Ishikawa (cell line): ENCODE measurements at regions not wholly inside any gene's neighbourhood (a gene's known extent, or its start where the extent isn't known, plus 50 kb on each side); places are given as distances from the start of the nearest gene placed in this dataset.

Experiments used
- CEBPB ChIP-seq: IDR thresholded peaks from 2 replicates; pipeline ENCODE4 v1.6.1; 2012
- CREB1 ChIP-seq: IDR thresholded peaks from 2 replicates; pipeline ENCODE4 v1.6.1; 2012; ENCODE audit warnings: low read depth
- EGR1 ChIP-seq: IDR thresholded peaks from 2 replicates; pipeline ENCODE4 v1.6.1; 2012
- EP300 ChIP-seq: IDR thresholded peaks from 2 replicates; pipeline ENCODE4 v1.6.1; 2012; ENCODE audit warnings: borderline replicate concordance
- FOXM1 ChIP-seq: IDR thresholded peaks from 2 replicates; pipeline ENCODE4 v1.6.1; 2012; ENCODE audit warnings: low read depth, borderline replicate concordance
- MAX ChIP-seq: IDR thresholded peaks from 2 replicates; pipeline ENCODE4 v1.6.1; 2012
- NFIC ChIP-seq: IDR thresholded peaks from 2 replicates; pipeline ENCODE4 v1.6.1; 2012
- RAD21 ChIP-seq: IDR thresholded peaks from 2 replicates; pipeline ENCODE4 v1.6.1; 2012; ENCODE audit warnings: low read depth
- REST ChIP-seq: IDR thresholded peaks from 2 replicates; pipeline ENCODE4 v1.6.1; 2012; ENCODE audit warnings: low read depth, mild to moderate bottlenecking
- TAF1 ChIP-seq: IDR thresholded peaks from 2 replicates; pipeline ENCODE4 v1.6.1; 2012; ENCODE audit warnings: low read depth, mild to moderate bottlenecking
- TCF12 ChIP-seq: IDR thresholded peaks from 2 replicates; pipeline ENCODE4 v1.6.1; 2012; ENCODE audit warnings: low read depth
- TEAD4 ChIP-seq: IDR thresholded peaks from 2 replicates; pipeline ENCODE4 v1.6.1; 2012
- USF1 ChIP-seq: IDR thresholded peaks from 2 replicates; pipeline ENCODE4 v1.6.1; 2012
- YY1 ChIP-seq: IDR thresholded peaks from 2 replicates; pipeline ENCODE4 v1.6.1; 2012; ENCODE audit warnings: low read depth
- ZBTB7A ChIP-seq: IDR thresholded peaks from 2 replicates; pipeline ENCODE4 v1.6.1; 2012; ENCODE audit warnings: low read depth

- TF ChIP-seq YY1 (no peak), REST (no peak), EGR1 (no peak), TEAD4 (no peak), RAD21 (no peak), TAF1 (no peak), TCF12 (no peak), EP300 (no peak), CREB1 (no peak), FOXM1 (no peak), NFIC (no peak), CEBPB (no peak), USF1 (no peak), MAX (no peak), ZBTB7A (no peak)
These were observed 698.3 kb downstream of the HDGFL1 start for GRCh38 chr6:23267651-23268050.

GRCh38 chr6:23268348-23268747 lies 699.0 kb downstream of the HDGFL1 start:
- TF ChIP-seq ZBTB7A (no peak), CREB1 (no peak), MAX (no peak), FOXM1 (no peak), YY1 (no peak), RAD21 (no peak), TEAD4 (no peak), USF1 (no peak), NFIC (no peak), EGR1 (no peak), TCF12 (no peak), REST (no peak), TAF1 (no peak), CEBPB (no peak), EP300 (no peak)

- no peak for TF ChIP-seq EP300
- no peak for TF ChIP-seq REST
- no peak for TF ChIP-seq ZBTB7A
- no peak for TF ChIP-seq USF1
- TF ChIP-seq TEAD4: no peak
- no peak for TF ChIP-seq RAD21
- no peak for TF ChIP-seq TAF1
- no peak for TF ChIP-seq MAX
- no peak for TF ChIP-seq NFIC
- TF ChIP-seq EGR1: no peak
- no peak for TF ChIP-seq FOXM1
- no peak for TF ChIP-seq CEBPB
- TF ChIP-seq TCF12: no peak
- no peak for TF ChIP-seq CREB1
- no peak for TF ChIP-seq YY1
These were observed 700.1 kb downstream of the HDGFL1 start for GRCh38 chr6:23269436-23269835.

GRCh38 chr6:23272536-23272935 lies 703.2 kb downstream of the HDGFL1 start:
- TF ChIP-seq CEBPB (no peak), TAF1 (no peak), FOXM1 (no peak), EP300 (no peak), EGR1 (no peak), ZBTB7A (no peak), REST (no peak), RAD21 (no peak), CREB1 (no peak), NFIC (no peak), USF1 (no peak), TEAD4 (no peak), TCF12 (no peak), MAX (no peak), YY1 (no peak)
